ENCODE measurements at regions not wholly inside any gene's neighbourhood (a gene's known extent, or its start where the extent isn't known, plus 50 kb on each side); places are given as distances from the start of the nearest gene placed in this dataset.

GRCh38 chr1:207202480-207202879, 98.4 kb downstream of the C4BPA start:
- TF ChIP-seq INSM2 (tag by site-specific recombination; IDR thresholded peaks at IDR 0.05) (no peak), ZNF311 (tag by site-specific recombination; IDR thresholded peaks at IDR 0.05; ENCODE audit: borderline replicate concordance) (no peak), SP2 (tag by site-specific recombination; IDR thresholded peaks at IDR 0.05) (no peak), CTCF (tag by site-specific recombination; IDR thresholded peaks at IDR 0.05) (no peak), PRDM10 (tag by site-specific recombination; IDR thresholded peaks at IDR 0.05) (no peak)
